Tibial nerve (tissue), 4 donors: ENCODE measurements at regions not wholly inside any gene's neighbourhood (a gene's known extent, or its start where the extent isn't known, plus 50 kb on each side); places are given as distances from the start of the nearest gene placed in this dataset.

ENCODE experiments used
- DNase-seq, 2 donors: peaks; one replicate each; pipeline ENCODE4 v3.0.0-alpha.2; 2019; ENCODE audit warnings: low spot score in 2 of 2
- H3K27ac ChIP-seq, 4 donors: fragments of 200-600 bp; sonication (generic) in 3 of 4; one replicate each; pipeline ENCODE4 v1.5.1; 2017 to 2019; ENCODE audit warnings: mild to moderate bottlenecking in 1 of 4
- H3K27me3 ChIP-seq, 2 donors: fragments of 200-600 bp; sonication (generic) in 1 of 2; one replicate each; pipeline versions ENCODE4 v1.5.1 to v1.6.0; 2017 to 2019
- H3K36me3 ChIP-seq, 3 donors: fragments of 200-600 bp; sonication (generic); one replicate each; pipeline ENCODE4 v1.5.1; 2018 to 2019
- H3K4me1 ChIP-seq, 4 donors: fragments of 200-600 bp; sonication (generic) in 3 of 4; one replicate each; pipeline ENCODE4 v1.5.1; 2017 to 2019
- H3K4me3 ChIP-seq, 4 donors: fragments of 200-600 bp; sonication (generic) in 3 of 4; one replicate each; pipeline ENCODE4 v1.5.1; 2017 to 2019; ENCODE audit warnings: mild to moderate bottlenecking in 1 of 4, moderate library complexity in 1 of 4
- H3K9me3 ChIP-seq, 4 donors: fragments of 200-600 bp; sonication (generic) in 3 of 4; one replicate each; pipeline ENCODE4 v1.5.1; 2017 to 2019
- CTCF ChIP-seq, 5 experiments: fragments of 200-600 bp in 3 of 5; fragments of 450-650 bp in 2 of 5; sonication (generic) in 3 of 5; IDR thresholded peaks; one replicate each; pipeline ENCODE4 v1.5.1; 2016 to 2019; ENCODE audit warnings: antibody characterized with exemption in 5 of 5, mild to moderate bottlenecking in 3 of 5, moderate library complexity in 2 of 5
- EP300 ChIP-seq, 2 donors: sonication (generic); formaldehyde crosslinking; IDR thresholded peaks; one replicate each; pipeline ENCODE4 v1.6.1; 2017; ENCODE audit warnings: antibody characterized with exemption in 2 of 2, mild to moderate bottlenecking in 1 of 2
- POLR2A ChIP-seq, 2 donors: fragments of 450-650 bp; IDR thresholded peaks; one replicate each; pipeline ENCODE4 v1.6.1; 2017; ENCODE audit warnings: antibody characterized with exemption in 2 of 2, mild to moderate bottlenecking in 2 of 2, moderate library complexity in 2 of 2
- WGBS, 2 donors: methylation state at CpG; one replicate each; pipeline ENCODE4 v1.1.5; 2018; 5-methylcytosine and 5-hydroxymethylcytosine counted together

- Histone ChIP-seq H3K4me1 (no peaks in the 10 kb centered on the region), H3K4me3 (no peak overlapping the region), H3K9me3 (peaks cover 0 to 9% (median 0%) of the 10 kb centered on the region in 4 donors), H3K36me3 (no peaks in the 10 kb centered on the region), H3K27ac (no peak overlapping the region), H3K27me3 (no peaks in the 10 kb centered on the region)
- 93 to 96% methylated on average over 3 of the region's 3 CpGs for WGBS, 2 donors
- DNase-seq = no peak
- TF ChIP-seq EP300 (IDR thresholded peaks at IDR 0.05) (no peak), POLR2A (IDR thresholded peaks at IDR 0.05) (no peak), CTCF (IDR thresholded peaks at IDR 0.05) (no peak)
Measured at GRCh38 chr2:173672573-173673340, 292.4 kb downstream of the SP3 start.

- Histone ChIP-seq H3K36me3 (no peaks in the 10 kb centered on the region), H3K27ac (no peak overlapping the region), H3K27me3 (no peaks in the 10 kb centered on the region), H3K4me3 (no peak overlapping the region), H3K9me3 (peaks cover 0 to 9% (median 0%) of the 10 kb centered on the region in 4 donors), H3K4me1 (no peaks in the 10 kb centered on the region)
- no peak for TF ChIP-seq EP300 (IDR thresholded peaks at IDR 0.05)
- TF ChIP-seq CTCF (IDR thresholded peaks at IDR 0.05) = no peak
- TF ChIP-seq POLR2A (IDR thresholded peaks at IDR 0.05) = no peak
- DNase-seq = no peak
- 87% methylated on average over 1 of the region's 1 CpG for WGBS, 2 donors
Measured at GRCh38 chr2:173673640-173674039, 291.5 kb downstream of the SP3 start.

- DNase-seq = no peak
- no peaks in the 10 kb centered on the region for H3K36me3 ChIP-seq
- no peak overlapping the region for H3K27ac ChIP-seq
- no peaks in the 10 kb centered on the region for H3K4me1 ChIP-seq
- TF ChIP-seq POLR2A (IDR thresholded peaks at IDR 0.05) (no peak), EP300 (IDR thresholded peaks at IDR 0.05) (no peak), CTCF (IDR thresholded peaks at IDR 0.05) (no peak)
- 24 to 33% methylated on average over 1 of the region's 1 CpG for WGBS, 2 donors
- H3K4me3 ChIP-seq = no peak overlapping the region
- no peaks in the 10 kb centered on the region for H3K27me3 ChIP-seq
- peaks cover 0 to 16% (median 0%) of the 10 kb centered on the region in 4 donors for H3K9me3 ChIP-seq
Measured at GRCh38 chr2:173676647-173677046, 288.5 kb downstream of the SP3 start.

- H3K36me3 ChIP-seq = no peaks in the 10 kb centered on the region
- H3K9me3 ChIP-seq = peaks cover 0 to 17% (median 0%) of the 10 kb centered on the region in 4 donors
- H3K27ac ChIP-seq = no peak overlapping the region
- no peaks in the 10 kb centered on the region for H3K27me3 ChIP-seq
- no peaks in the 10 kb centered on the region for H3K4me1 ChIP-seq
- no peak for TF ChIP-seq CTCF (IDR thresholded peaks at IDR 0.05)
- TF ChIP-seq POLR2A (IDR thresholded peaks at IDR 0.05) = no peak
- no peak for TF ChIP-seq EP300 (IDR thresholded peaks at IDR 0.05)
- 71 to 75% methylated on average over 1 of the region's 1 CpG for WGBS, 2 donors
- H3K4me3 ChIP-seq = no peak overlapping the region
- no peak for DNase-seq
Measured at GRCh38 chr2:173678186-173678585, 287.0 kb downstream of the SP3 start.

GRCh38 chr2:173680574-173680973 is 284.6 kb downstream of the SP3 start:
- Histone ChIP-seq H3K27me3 (no peaks in the 10 kb centered on the region), H3K4me3 (no peak overlapping the region), H3K27ac (no peak overlapping the region), H3K9me3 (peaks cover 0 to 16% (median 0%) of the 10 kb centered on the region in 4 donors), H3K36me3 (no peaks in the 10 kb centered on the region), H3K4me1 (no peaks in the 10 kb centered on the region)
- no peak for DNase-seq
- WGBS, 2 donors = 81 to 92% methylated on average over 3 of the region's 3 CpGs
- TF ChIP-seq CTCF (IDR thresholded peaks at IDR 0.05) (no peak), POLR2A (IDR thresholded peaks at IDR 0.05) (no peak), EP300 (IDR thresholded peaks at IDR 0.05) (no peak)
